ENCODE measurements at regions not wholly inside any gene's neighbourhood (a gene's known extent, or its start where the extent isn't known, plus 50 kb on each side); places are given as distances from the start of the nearest gene placed in this dataset.

DNA sequence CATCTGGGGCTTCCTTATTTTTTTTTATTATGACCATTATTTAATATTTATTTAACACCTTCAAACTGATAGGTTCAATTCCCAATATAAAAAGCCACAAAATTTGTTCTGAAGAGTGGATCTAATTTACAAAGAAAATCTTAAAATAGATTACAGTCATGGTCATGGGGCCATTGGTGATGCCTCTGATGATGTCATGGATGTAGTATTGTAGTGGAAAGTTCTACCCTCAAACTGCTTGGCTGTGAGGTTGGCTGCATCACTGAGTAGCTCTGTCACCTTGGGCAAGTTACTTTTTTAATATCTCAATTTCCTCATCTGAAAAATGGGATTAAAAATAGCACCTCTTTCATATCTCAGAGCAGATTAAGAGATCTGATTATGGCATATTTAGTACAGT, 128.5 kb downstream of the DKK1 start:
- H3K36me3 ChIP-seq (ENCODE audit: control insufficient read depth, insufficient read depth, low read length) = no peaks in the 10 kb centered on the region
- TF ChIP-seq, protein P1, sequence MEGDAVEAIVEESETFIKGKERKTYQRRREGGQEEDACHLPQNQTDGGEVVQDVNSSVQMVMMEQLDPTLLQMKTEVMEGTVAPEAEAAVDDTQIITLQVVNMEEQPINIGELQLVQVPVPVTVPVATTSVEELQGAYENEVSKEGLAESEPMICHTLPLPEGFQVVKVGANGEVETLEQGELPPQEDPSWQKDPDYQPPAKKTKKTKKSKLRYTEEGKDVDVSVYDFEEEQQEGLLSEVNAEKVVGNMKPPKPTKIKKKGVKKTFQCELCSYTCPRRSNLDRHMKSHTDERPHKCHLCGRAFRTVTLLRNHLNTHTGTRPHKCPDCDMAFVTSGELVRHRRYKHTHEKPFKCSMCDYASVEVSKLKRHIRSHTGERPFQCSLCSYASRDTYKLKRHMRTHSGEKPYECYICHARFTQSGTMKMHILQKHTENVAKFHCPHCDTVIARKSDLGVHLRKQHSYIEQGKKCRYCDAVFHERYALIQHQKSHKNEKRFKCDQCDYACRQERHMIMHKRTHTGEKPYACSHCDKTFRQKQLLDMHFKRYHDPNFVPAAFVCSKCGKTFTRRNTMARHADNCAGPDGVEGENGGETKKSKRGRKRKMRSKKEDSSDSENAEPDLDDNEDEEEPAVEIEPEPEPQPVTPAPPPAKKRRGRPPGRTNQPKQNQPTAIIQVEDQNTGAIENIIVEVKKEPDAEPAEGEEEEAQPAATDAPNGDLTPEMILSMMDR (IDR thresholded peaks at IDR 0.05; ENCODE audit: insufficient read depth, low read length, poor library complexity, severe bottlenecking) = no peak
- H3K4me3 ChIP-seq (ENCODE audit: low read depth, low read length) = no peak overlapping the region
- H3K27me3 ChIP-seq (ENCODE audit: control insufficient read depth, insufficient read depth, low read length) = no peaks in the 10 kb centered on the region
- no peak for DNase-seq (ENCODE audit: low read depth)

DNA sequence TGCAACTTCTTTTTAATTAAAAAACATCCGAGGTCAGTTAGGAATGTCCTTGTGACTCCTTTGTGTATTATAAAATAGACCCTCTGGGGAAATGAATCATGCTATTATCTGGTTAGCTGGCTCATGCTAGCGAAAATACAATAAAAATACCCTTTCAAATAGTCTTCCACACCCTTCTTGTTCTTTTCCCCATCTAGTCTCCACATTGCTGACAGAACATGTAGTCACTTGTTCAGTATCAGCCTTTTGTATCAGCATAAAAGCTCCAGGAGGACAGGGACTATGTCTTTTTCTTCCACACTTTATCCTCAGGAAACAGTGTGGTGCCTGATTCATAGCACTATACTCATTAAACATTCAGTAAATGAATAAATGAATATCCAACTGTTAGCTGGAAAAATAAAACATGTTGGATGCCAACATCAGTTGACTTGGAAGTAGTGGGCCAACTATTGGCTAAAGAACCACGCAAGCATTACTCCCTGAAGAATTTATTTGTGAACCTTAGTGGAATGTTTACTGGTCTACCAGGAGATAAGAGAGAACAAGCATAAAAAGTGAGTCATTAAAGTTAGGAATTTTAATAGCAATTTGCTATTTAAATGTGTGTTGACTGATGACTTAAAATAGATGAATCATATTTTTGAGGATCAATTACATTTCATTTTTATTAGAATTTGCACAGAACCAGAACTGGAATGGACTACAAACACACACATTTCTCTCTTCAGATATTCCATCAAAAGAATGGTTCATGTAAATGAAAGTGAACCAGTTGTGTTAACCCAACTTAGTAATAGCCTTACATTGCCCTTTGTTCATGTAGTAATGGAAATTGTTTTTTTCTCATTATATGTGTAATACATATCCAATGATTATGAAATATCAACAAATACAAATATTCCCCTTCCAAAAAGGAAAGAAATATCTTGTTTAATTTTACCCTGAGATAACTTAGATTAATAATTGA, 129.6 kb downstream of the DKK1 start:
- Histone ChIP-seq H3K4me3 (ENCODE audit: low read depth, low read length) (no peak overlapping the region), H3K27me3 (ENCODE audit: control insufficient read depth, insufficient read depth, low read length) (no peaks in the 10 kb centered on the region), H3K36me3 (ENCODE audit: control insufficient read depth, insufficient read depth, low read length) (no peaks in the 10 kb centered on the region)
- no peak for DNase-seq (ENCODE audit: low read depth)
- TF ChIP-seq, protein P1 (IDR thresholded peaks at IDR 0.05; ENCODE audit: insufficient read depth, low read length, poor library complexity, severe bottlenecking) = no peak

DNA sequence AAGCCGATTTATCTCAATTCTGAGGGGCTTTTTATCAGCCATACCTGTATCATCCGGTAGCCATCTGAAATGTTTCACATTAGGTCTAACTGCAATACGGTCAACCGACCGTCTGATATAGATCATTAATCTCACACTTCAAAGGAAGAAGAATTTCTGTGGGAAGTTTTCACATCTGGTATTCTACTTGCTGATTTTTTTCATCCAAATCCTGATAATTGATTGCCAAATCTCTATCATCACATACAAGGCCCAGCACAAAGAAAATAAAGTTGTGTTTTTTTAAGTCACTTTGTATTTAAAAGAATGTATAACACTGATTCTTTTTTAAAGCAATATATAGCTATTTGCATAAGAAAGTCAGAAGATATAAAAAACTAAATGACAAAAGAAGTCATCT, 132.3 kb downstream of the DKK1 start:
- Histone ChIP-seq H3K4me3 (ENCODE audit: low read depth, low read length) (no peak overlapping the region), H3K36me3 (ENCODE audit: control insufficient read depth, insufficient read depth, low read length) (no peaks in the 10 kb centered on the region), H3K27me3 (ENCODE audit: control insufficient read depth, insufficient read depth, low read length) (no peaks in the 10 kb centered on the region)
- TF ChIP-seq, protein P1 (IDR thresholded peaks at IDR 0.05; ENCODE audit: insufficient read depth, low read length, poor library complexity, severe bottlenecking) = no peak
- DNase-seq (ENCODE audit: low read depth) = no peak

DNA sequence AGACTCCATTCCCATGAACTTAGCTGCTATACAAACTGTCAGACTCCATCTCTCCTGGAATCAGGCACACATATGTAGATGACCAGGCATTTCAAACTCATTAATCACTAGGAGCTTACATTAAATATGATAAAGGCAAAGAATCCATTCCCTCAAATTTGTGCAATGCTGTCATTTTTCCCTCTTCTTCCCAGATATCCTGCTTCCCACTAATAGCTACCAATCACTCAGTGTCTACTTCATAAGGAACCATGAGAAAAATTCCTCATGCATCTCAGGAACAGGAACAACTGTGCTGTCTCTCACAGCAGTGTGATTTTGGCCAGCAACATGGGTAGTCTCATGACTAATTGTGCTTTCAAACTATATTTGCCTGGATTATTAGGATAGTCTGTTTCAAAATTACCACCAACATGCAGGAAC, 133.9 kb downstream of the DKK1 start:
- DNase-seq (ENCODE audit: low read depth) = no peak

DNA sequence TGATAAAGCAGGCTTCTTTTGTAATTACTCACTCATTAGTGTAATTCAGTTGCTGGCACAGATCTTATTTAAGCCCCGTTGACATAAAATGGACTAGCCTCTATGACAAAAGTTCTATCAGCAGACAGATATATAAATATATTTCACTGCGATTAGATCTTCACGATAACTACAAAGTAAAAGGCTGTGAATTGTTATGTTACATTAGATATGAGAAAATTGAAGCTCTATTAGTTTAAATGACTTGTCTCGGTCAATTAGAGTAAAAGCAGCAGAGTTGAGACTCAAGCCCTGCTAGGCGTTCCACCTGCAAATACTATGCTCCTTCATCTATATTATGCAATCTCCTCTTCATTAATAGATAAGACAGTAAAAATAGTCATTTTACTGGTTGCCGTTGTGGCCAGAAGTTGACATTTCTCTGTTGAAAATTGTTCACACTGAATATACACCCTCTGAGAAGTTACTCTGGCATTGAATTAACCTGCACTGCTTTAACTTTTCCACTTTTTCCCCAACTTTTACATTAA, 136.7 kb downstream of the DKK1 start:
- H3K36me3 ChIP-seq (ENCODE audit: control insufficient read depth, insufficient read depth, low read length) = no peaks in the 10 kb centered on the region
- H3K4me3 ChIP-seq (ENCODE audit: low read depth, low read length) = no peak overlapping the region
- TF ChIP-seq, protein P1 (IDR thresholded peaks at IDR 0.05; ENCODE audit: insufficient read depth, low read length, poor library complexity, severe bottlenecking) = no peak
- no peak for DNase-seq (ENCODE audit: low read depth)
- H3K27me3 ChIP-seq (ENCODE audit: control insufficient read depth, insufficient read depth, low read length) = no peaks in the 10 kb centered on the region

More for the DNA sequence above, 133.9 kb downstream of the DKK1 start:
- TF ChIP-seq, protein P1 (IDR thresholded peaks at IDR 0.05; ENCODE audit: insufficient read depth, low read length, poor library complexity, severe bottlenecking) = no peak
- no peaks in the 10 kb centered on the region for H3K27me3 ChIP-seq (ENCODE audit: control insufficient read depth, insufficient read depth, low read length)
- no peaks in the 10 kb centered on the region for H3K36me3 ChIP-seq (ENCODE audit: control insufficient read depth, insufficient read depth, low read length)
- no peak overlapping the region for H3K4me3 ChIP-seq (ENCODE audit: low read depth, low read length)
